Stimulated activated CD8-positive, alpha-beta memory T cell treated with anti-CD3 and anti-CD28 coated beads, Interleukin-2, amount 100 ng/mL, for 48 hours (primary cell): ENCODE measurements at regions not wholly inside any gene's neighbourhood (a gene's known extent, or its start where the extent isn't known, plus 50 kb on each side); places are given as distances from the start of the nearest gene placed in this dataset.

Experiments used
- DNase-seq, 2 donors: peaks; one replicate each; pipeline ENCODE4 v3.0.0-alpha.2; 2020; ENCODE audit warnings: low read depth in 2 of 2

DNA sequence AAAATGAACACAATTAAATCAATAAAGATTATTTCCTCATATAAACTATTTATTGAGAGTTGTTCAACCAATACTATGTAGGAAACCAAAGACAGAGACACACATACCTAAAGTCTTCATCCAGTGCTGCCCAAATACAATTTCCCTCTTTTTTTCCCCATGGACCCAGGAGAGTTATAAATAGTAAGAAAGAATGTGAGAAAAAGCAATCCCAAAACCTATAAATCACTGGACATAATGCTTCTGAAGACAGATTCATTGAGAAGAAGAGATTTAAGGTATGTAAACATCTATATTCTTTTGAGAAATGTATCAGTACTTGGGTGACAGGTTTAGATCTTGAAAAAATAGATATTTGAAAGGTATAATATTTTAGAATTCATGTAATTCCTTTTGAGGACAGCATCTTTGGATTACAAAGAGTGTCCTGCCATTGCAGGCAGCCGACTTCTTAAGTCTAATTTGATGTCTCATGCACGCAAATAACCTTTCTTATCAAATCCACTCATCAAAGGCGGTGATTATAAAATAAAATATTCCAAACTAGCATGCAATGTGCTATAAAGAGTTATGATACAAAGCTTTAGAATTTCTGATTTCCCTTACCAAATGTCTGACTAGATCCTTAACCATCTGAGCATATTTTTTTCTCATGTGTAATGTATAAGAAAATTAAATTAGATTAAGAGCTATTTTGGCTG, 739.4 kb downstream of the LIG4 start:
- DNase-seq, result no peak

- no peak for DNase-seq
Observed at GRCh38 chr13:107473253-107473652, 742.1 kb downstream of the LIG4 start.

- no peak for DNase-seq
Observed at GRCh38 chr13:107466326-107467099, 748.8 kb downstream of the LIG4 start.

GRCh38 chr13:107462501-107462900, 752.8 kb downstream of the LIG4 start:
- DNase-seq, result no peak

DNA sequence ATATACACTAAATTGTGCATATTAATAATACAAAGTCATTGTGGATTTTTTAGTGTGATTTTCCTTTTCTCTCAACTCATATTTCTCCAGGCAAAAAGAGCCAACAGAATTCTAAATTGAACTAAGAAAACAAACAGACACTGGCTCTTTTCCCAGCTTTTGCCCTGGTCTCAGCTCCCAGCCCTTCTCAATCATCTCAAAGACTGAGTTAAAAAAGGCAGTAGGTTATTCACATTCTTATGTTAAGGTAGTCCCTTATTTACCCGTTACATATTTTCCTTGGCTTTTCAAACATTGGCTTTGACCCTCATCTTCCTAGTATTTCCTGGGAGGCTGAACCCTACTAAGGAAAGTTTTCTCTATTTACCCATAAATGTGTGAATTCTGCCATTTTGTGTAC, 753.6 kb downstream of the LIG4 start:
- DNase-seq, result no peak

GRCh38 chr13:107459430-107459829, 755.9 kb downstream of the LIG4 start:
- no peak for DNase-seq

DNA sequence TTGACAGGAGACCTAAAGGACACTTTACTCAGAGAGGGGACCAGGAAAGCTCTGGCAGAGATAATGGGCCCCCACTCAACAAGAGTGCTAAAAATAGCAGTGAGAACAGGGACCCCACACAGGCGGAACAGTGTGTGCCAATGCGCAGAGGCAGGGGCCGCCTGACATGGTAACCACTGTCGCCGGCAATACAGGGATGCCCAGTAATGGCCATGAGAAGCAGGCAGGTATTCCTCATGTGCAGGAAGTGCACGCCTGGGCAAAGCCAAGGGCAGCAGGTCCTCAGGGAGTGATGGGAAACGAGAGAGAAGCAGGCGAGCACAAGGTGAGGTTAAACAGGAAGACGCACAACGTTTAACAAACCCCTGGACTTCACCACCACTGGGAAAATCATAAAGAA, 757.1 kb downstream of the LIG4 start:
- no peak for DNase-seq

DNA sequence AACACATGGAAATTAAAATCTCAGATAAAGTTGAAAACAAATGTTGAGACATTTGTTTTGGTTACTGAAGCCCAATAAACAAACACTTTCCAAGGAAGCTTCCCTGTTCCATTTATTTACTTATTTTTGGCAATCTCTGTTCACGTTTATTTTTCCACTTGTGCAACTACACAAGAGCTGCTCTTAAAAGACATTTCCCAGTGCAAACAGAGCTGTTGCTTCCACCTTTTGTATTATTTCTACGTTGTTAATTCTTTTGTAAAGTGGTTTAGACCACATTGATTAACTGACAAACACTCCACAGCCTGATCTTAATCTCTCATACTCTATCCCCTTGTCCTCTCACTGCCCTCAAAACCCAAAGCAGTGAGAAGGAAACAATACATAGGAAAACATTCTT, 757.6 kb downstream of the LIG4 start:
- DNase-seq, result no peak

GRCh38 chr13:107456431-107456830, 758.9 kb downstream of the LIG4 start:
- DNase-seq, result no peak

GRCh38 chr13:107452833-107453232, 762.5 kb downstream of the LIG4 start:
- DNase-seq, result no peak

GRCh38 chr13:107450931-107451330, 764.4 kb downstream of the LIG4 start:
- no peak for DNase-seq

- no peak for DNase-seq
Observed at GRCh38 chr13:107450431-107450830, 764.9 kb downstream of the LIG4 start.

GRCh38 chr13:107447591-107447990, 767.7 kb downstream of the LIG4 start:
- DNase-seq, result no peak

GRCh38 chr13:107441279-107441678, 774.1 kb downstream of the LIG4 start:
- DNase-seq, result no peak

GRCh38 chr13:107438251-107438650, 777.1 kb downstream of the LIG4 start:
- DNase-seq, result no peak

GRCh38 chr13:107434347-107434746, 781.0 kb downstream of the LIG4 start:
- no peak for DNase-seq

GRCh38 chr13:107427536-107427935, 787.8 kb downstream of the LIG4 start:
- no peak for DNase-seq

DNA sequence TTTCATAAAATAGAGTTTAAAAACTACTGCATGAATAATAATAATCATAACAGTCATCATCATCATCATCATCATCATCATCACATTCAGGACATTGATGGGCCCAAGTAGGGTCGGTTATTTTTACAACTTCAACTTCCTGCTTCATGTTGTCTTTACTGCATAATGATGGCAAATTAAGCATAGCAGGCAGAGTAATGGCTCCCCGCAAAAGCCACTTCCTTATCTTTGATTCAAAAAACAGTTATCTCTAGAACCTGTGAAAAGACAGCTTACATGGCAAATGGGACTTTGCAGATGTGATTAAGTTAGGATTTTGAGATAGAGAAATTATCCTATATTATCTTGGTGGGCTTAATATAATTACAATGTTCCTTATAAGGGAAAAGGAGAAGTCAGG, 792.9 kb downstream of the LIG4 start:
- DNase-seq, result no peak

DNA sequence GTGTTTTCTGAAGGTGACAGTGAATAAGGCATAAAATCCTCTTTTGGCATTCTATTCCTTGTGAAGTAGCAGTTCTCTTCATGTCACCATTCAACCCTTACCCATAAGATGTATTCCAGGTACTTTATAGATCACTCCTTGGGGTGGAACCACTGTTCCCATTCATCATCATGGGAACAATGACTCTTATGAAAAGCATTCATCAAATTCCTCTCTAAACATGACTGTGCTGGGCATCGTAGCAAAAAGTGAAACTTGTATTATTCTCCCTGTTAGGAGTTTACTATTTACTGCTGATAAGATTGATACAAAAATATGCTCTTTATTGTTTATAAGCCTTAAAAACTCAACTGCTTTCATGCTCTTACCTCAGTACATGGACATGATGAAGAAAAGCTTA, 793.4 kb downstream of the LIG4 start:
- no peak for DNase-seq

DNA sequence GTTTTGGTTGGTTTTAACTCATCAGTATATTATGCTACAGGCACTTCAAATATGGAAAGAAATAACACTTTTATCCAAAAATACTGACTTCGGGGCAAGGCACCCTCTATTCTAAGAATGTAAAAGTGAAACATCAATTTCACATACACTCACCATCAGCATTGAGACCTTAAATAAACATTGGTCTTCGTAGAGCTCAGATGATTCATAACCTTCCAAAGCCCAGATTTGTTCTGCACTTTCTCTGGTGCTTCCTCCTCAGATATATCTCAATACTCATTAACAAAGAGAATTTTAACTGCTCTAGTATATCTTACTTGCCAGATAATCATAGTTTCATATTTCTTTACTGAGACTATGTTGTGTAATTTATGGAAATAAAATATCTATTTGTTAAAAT, 794.3 kb downstream of the LIG4 start:
- no peak for DNase-seq

DNA sequence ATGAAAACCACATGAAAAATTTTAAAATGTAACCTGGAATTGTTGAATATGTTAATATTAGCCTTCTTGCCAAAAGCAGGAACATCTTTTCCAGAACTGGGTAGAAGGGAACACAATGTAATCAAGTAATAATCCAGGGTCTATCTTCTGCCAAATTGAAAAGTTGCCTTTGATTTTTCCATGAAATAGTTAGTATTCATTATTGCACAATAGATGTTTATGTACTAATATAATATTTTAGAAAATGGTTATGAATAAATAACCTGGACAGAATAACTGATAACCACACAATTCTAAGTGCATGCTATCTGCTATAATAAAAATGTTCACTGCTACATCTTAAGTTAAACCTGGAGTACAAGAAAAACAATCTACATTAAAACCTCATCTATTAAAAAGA, 802.3 kb downstream of the LIG4 start:
- DNase-seq, result no peak

GRCh38 chr13:107407074-107407473, 808.3 kb downstream of the LIG4 start:
- no peak for DNase-seq

DNA sequence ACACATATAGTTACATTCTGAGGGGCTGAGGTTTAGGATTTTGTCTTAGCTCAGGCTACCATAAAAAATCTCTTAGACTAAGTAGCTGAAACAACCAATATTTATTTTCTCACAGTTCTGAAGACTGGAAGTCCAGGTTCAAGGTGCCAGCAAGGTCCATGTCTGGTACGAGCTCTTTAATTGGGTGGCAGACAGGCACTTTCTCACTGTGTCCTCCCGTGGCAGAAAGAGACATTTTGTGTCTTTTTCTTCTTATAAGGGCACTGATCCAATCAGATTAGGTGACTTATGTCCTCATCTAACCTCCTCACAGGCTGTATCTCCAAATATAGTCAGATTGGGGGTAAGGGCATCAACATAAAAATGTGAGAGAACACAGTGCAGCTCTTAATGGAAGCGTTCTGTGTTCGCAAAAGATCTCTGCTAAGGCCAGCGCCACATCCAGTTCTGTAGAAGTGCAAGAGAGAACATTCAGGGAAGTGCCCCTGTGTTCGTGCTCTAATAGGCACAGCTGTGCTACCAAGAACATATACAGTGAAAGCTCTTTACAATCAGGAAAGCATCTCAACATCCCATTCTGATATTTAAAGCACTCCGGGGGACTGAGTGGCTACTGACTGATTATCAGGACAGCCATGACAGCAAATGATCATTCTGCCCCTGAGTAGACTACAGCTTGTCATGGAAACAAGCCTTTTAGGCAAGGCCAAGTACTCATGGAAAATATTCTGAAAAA, 819.2 kb downstream of the LIG4 start:
- no peak for DNase-seq
